H1 (cell line): ENCODE measurements at regions not wholly inside any gene's neighbourhood (a gene's known extent, or its start where the extent isn't known, plus 50 kb on each side); places are given as distances from the start of the nearest gene placed in this dataset.

Experiments used
- CREB1 ChIP-seq: IDR thresholded peaks from 2 replicates; pipeline ENCODE4 v1.6.1; 2012; ENCODE audit warnings: inconsistent platforms
- POLR2A ChIP-seq, 2 experiments: IDR thresholded peaks; 1 replicate in 1 of 2; 2 replicates in 1 of 2; pipeline ENCODE4 v1.6.1; 2011; ENCODE audit warnings: low read depth in 2 of 2, low read length in 2 of 2, mild to moderate bottlenecking in 2 of 2; ENCODE audit errors: control extremely low read depth in 1 of 2
- RBBP5 ChIP-seq: IDR thresholded peaks from 2 replicates; pipeline ENCODE4 v1.7.1; 2012; ENCODE audit warnings: low read depth, mild to moderate bottlenecking, inconsistent platforms, low read length, moderate library complexity, borderline replicate concordance
- RNF2 ChIP-seq: fragments of 200-900, 300-1000 bp; sonication (generic); IDR thresholded peaks from 2 replicates; pipeline ENCODE4 v1.7.1; 2016; ENCODE audit warnings: borderline replicate concordance, low read depth, mild to moderate bottlenecking, antibody characterized with exemption, low read length; ENCODE audit not compliant: poor library complexity, severe bottlenecking; ENCODE audit errors: missing control alignments
- YY1 ChIP-seq: IDR thresholded peaks from 2 replicates; pipeline ENCODE4 v1.6.1; 2011; ENCODE audit warnings: low read depth, mild to moderate bottlenecking, low read length
- TF ChIP-seq, protein P1 (sequence below): IDR thresholded peaks from 2 replicates; pipeline ENCODE4 v1.6.1; 2012; ENCODE audit warnings: low read length, inconsistent platforms

- TF ChIP-seq, protein P1, sequence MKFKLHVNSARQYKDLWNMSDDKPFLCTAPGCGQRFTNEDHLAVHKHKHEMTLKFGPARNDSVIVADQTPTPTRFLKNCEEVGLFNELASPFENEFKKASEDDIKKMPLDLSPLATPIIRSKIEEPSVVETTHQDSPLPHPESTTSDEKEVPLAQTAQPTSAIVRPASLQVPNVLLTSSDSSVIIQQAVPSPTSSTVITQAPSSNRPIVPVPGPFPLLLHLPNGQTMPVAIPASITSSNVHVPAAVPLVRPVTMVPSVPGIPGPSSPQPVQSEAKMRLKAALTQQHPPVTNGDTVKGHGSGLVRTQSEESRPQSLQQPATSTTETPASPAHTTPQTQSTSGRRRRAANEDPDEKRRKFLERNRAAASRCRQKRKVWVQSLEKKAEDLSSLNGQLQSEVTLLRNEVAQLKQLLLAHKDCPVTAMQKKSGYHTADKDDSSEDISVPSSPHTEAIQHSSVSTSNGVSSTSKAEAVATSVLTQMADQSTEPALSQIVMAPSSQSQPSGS: no peak
- TF ChIP-seq CREB1 (no peak), RBBP5 (no peak), POLR2A (IDR thresholded peaks at IDR 0.05; ENCODE audit: control extremely low read depth in 1 of 2, low read depth in 2 of 2, low read length in 2 of 2) (no peak), YY1 (no peak), RNF2 (no peak)
Observed at GRCh38 chr18:73261243-73261642, 393.5 kb upstream of the NETO1 start (continued).
